Effector memory CD8-positive, alpha-beta T cell (primary cell): ENCODE measurements at regions not wholly inside any gene's neighbourhood (a gene's known extent, or its start where the extent isn't known, plus 50 kb on each side); places are given as distances from the start of the nearest gene placed in this dataset.

ENCODE experiments used
- ATAC-seq: fragments of 150-1000 bp; cut with Tn5 transposase; replicated peaks from 2 replicates; pipeline ENCODE4 v1.10.0; 2021; ENCODE audit warnings: mild to moderate bottlenecking, moderate library complexity
- DNase-seq, 3 experiments: peaks; one replicate each; pipeline ENCODE4 v3.0.0; 2021
- H3K27ac Mint-ChIP-seq, 2 donors: one replicate each; pipeline ENCODE4 v1.8.0; 2022; ENCODE audit warnings: mild to moderate bottlenecking in 2 of 2, mixed read lengths in 2 of 2, moderate library complexity in 2 of 2
- H3K27me3 Mint-ChIP-seq, 2 donors: one replicate each; pipeline ENCODE4 v1.8.0; 2022; ENCODE audit warnings: mixed read lengths in 2 of 2
- H3K36me3 Mint-ChIP-seq: one replicate; pipeline ENCODE4 v1.8.0; 2022; ENCODE audit warnings: mild to moderate bottlenecking, moderate library complexity, mixed read lengths; ENCODE audit not compliant: insufficient read depth
- H3K4me1 Mint-ChIP-seq, 2 donors: one replicate each; pipeline ENCODE4 v1.8.0; 2022; ENCODE audit warnings: low read depth in 2 of 2, mixed read lengths in 2 of 2
- H3K4me3 Mint-ChIP-seq, 2 donors: one replicate each; pipeline ENCODE4 v1.8.0; 2022; ENCODE audit warnings: mild to moderate bottlenecking in 2 of 2, mixed read lengths in 2 of 2, moderate library complexity in 2 of 2
- H3K9me3 Mint-ChIP-seq, 2 donors: one replicate each; pipeline ENCODE4 v1.8.0; 2022; ENCODE audit warnings: mixed read lengths in 2 of 2

GRCh38 chr7:121446526-121446925 lies 50.4 kb upstream of the FAM3C start:
- H3K27me3 Mint-ChIP-seq: no peaks in the 10 kb centered on the region
- H3K4me1 Mint-ChIP-seq: peaks cover 5 to 7% of the 10 kb centered on the region in 2 donors
- H3K4me3 Mint-ChIP-seq: no peak overlapping the region

More at GRCh38 chr7:121446526-121446925, 50.4 kb upstream of the FAM3C start:
- ATAC-seq (no peak), DNase-seq (no peak)
- H3K36me3 Mint-ChIP-seq: peaks cover 3% of the 10 kb centered on the region
- H3K27ac Mint-ChIP-seq: no peak overlapping the region
- no peaks in the 10 kb centered on the region for H3K9me3 Mint-ChIP-seq
